ENCODE measurements at regions not wholly inside any gene's neighbourhood (a gene's known extent, or its start where the extent isn't known, plus 50 kb on each side); places are given as distances from the start of the nearest gene placed in this dataset.
"Not testable (repeated sequence)": the region's sequence is repeated elsewhere in the genome, so short reads cannot be mapped to it uniquely, and the experiment has no call there.

DNA sequence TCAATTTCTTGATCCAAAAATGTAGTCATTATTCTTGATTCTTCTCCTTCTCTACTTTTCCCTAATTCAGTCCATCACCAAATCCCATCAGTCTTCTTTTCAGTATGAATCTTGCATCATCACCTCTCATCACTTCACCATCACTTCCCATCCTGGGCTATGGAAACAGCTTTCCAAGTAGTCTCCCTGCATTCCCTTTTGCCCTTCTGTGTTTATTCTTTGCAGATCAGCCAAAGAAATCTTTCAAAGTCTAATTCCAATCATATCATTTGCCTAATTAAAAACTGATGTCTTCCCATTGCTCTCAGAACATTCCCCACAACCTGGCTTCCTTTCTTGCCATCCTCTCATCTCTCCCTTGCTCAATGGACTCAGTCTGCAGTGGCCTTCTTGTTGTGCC lies 201.7 kb upstream of the ADAMTS3 start:
- no peaks in the 10 kb centered on the region for H3K4me1 Mint-ChIP-seq
- H3K9me3 Mint-ChIP-seq: no peaks in the 10 kb centered on the region
- TF ChIP-seq, protein P1, sequence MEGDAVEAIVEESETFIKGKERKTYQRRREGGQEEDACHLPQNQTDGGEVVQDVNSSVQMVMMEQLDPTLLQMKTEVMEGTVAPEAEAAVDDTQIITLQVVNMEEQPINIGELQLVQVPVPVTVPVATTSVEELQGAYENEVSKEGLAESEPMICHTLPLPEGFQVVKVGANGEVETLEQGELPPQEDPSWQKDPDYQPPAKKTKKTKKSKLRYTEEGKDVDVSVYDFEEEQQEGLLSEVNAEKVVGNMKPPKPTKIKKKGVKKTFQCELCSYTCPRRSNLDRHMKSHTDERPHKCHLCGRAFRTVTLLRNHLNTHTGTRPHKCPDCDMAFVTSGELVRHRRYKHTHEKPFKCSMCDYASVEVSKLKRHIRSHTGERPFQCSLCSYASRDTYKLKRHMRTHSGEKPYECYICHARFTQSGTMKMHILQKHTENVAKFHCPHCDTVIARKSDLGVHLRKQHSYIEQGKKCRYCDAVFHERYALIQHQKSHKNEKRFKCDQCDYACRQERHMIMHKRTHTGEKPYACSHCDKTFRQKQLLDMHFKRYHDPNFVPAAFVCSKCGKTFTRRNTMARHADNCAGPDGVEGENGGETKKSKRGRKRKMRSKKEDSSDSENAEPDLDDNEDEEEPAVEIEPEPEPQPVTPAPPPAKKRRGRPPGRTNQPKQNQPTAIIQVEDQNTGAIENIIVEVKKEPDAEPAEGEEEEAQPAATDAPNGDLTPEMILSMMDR (IDR thresholded peaks at IDR 0.05): no peak
- DNase-seq: no peak
- H3K27me3 Mint-ChIP-seq (ENCODE audit: low read depth, poor library complexity): peaks cover 9% of the 10 kb centered on the region
- no peaks in the 10 kb centered on the region for H3K36me3 Mint-ChIP-seq (ENCODE audit: low read depth)
- H3K27ac Mint-ChIP-seq: no peak overlapping the region
- H3K4me3 Mint-ChIP-seq: no peak overlapping the region

DNA sequence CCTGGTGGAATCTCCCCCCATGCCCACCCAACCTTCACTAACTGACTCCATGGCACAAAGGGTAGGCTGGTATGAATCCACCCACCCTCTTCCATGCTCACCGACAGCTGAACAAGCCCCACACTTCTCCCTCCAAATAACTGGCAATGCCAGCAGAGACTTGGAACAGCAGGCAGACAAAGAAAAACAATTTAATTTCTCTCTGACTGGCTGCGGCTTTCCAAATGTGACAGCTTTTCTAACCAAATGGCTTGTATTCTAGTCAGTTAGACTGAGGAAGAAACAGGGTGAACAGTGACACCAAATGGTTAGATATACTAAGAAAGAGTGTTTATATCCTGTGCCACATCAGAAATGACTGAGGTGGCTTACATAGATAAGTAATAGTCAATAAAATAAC lies 199.3 kb upstream of the ADAMTS3 start:
- Mint-ChIP-seq H3K27ac (no peak overlapping the region), H3K36me3 (ENCODE audit: low read depth) (no peaks in the 10 kb centered on the region), H3K4me3 (no peak overlapping the region), H3K4me1 (no peaks in the 10 kb centered on the region), H3K9me3 (no peaks in the 10 kb centered on the region), H3K27me3 (ENCODE audit: low read depth, poor library complexity) (peaks cover 3% of the 10 kb centered on the region)
- no peak for DNase-seq
- TF ChIP-seq, protein P1 (IDR thresholded peaks at IDR 0.05): no peak

DNA sequence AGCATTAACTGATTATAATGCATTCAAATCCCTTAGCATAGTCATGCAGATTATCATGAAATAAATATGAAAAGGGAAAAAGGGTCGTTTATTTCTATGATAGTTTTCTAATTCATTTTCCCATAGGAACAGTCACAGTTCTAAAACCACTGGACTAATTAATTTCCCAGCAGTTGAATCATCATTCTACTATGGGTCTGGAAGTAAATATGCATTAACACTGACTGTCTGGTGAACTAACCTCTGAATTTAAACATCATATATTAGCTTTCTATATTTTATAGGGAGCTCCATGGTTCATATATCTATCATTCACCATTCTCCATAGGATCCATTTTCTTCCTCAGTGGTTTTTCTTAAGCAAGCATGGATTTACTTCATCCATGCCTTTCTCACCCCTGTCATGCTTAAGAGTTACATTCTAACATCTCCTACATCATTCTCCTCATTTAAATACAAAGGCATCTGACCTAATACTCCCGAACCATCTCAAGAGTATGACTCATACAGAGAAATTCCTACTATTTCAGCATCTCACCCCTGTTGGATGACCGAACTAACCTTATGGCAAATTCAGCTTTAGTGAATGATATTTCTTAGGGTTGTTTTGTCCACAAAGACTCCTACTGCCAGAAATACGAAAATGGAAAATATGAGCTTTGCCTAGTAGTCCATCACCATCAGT lies 198.7 kb upstream of the ADAMTS3 start:
- H3K36me3 Mint-ChIP-seq (ENCODE audit: low read depth): no peaks in the 10 kb centered on the region
- no peak for DNase-seq
- H3K9me3 Mint-ChIP-seq: no peaks in the 10 kb centered on the region
- TF ChIP-seq, protein P1 (IDR thresholded peaks at IDR 0.05): no peak
- peaks cover 3% of the 10 kb centered on the region for H3K27me3 Mint-ChIP-seq (ENCODE audit: low read depth, poor library complexity)
- no peak overlapping the region for H3K27ac Mint-ChIP-seq
- no peaks in the 10 kb centered on the region for H3K4me1 Mint-ChIP-seq
- no peak overlapping the region for H3K4me3 Mint-ChIP-seq

DNA sequence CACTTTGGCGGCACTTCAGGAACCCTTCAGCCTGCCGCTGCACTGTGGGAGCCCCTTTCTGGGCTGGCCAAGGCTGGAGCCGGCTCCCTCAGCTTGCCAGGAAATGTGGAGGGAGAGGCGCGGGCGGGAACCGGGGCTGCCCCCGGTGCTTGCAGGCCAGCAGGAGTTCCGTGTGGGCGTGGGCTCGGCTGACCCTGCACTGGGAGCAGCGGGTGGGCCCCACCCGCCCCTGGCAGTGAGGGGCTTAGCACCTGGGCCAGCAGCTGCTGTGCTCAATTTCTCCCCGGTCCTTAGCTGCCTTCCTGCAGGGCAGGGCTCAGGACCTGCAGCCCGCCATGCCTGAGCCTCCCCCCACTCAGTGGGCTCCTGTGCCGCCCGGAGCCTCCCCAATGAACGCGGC lies 196.8 kb upstream of the ADAMTS3 start:
- H3K27ac Mint-ChIP-seq, DNase-seq: not testable (repeated sequence)

DNA sequence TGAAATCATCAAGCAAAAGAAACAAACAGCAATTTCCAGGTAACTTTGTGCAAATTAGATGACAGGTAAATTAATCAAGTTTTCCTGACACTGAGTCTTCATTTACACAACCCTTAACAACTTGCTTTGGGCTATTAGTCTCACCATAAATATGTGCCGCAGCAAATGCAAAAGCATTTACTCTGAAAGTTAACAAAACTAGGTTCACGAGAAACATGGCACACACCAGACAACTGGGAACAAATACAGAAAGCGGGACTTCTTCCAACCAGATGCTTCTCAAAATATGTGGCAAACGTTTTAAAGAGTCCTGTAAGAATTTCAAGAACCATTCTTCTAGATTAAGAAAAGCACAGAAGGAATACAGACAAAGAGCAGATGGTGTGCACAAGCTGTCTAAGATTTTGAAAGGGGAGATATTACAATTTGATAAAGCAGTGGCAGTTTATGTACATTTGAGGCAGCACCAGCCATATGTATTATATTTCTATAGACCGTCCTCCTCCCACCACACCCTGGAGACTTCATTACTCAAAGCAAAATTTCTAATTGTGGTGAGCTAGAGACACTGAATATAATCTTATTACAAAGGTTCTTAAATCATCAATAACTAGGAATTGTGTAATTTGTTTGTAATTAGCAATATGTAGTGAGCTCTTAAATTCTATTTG lies 192.5 kb upstream of the ADAMTS3 start:
- H3K36me3 Mint-ChIP-seq (ENCODE audit: low read depth): no peaks in the 10 kb centered on the region
- no peak overlapping the region for H3K4me3 Mint-ChIP-seq
- no peak overlapping the region for H3K27ac Mint-ChIP-seq
- no peak for DNase-seq
- no peaks in the 10 kb centered on the region for H3K4me1 Mint-ChIP-seq
- no peaks in the 10 kb centered on the region for H3K9me3 Mint-ChIP-seq
- peaks cover 4% of the 10 kb centered on the region for H3K27me3 Mint-ChIP-seq (ENCODE audit: low read depth, poor library complexity)
- TF ChIP-seq, protein P1 (IDR thresholded peaks at IDR 0.05): no peak

More for the DNA sequence above, 196.8 kb upstream of the ADAMTS3 start:
- not testable (repeated sequence) for H3K4me1 Mint-ChIP-seq; H3K9me3 Mint-ChIP-seq; H3K4me3 Mint-ChIP-seq; H3K27me3 Mint-ChIP-seq (ENCODE audit: low read depth, poor library complexity); H3K36me3 Mint-ChIP-seq (ENCODE audit: low read depth)

DNA sequence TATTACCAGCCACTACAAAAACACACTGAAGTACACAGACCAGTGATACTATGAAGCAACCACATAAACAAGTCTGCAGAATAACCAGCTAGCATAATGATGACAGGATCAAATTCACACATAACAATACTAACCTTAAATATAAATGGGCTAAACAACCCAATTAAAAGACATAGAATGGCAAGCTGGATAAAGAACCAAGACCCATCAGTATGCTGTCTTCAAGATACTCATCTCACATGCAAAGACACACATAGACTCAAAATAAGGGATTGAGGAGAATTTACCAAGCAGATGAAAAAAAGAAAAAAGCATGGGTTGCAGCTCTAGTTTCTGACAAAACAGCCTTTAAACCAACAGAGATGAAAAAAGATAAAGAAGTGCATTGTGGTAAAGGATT lies 184.4 kb upstream of the ADAMTS3 start:
- H3K4me3 Mint-ChIP-seq; H3K27ac Mint-ChIP-seq; H3K4me1 Mint-ChIP-seq; H3K36me3 Mint-ChIP-seq (ENCODE audit: low read depth); H3K27me3 Mint-ChIP-seq (ENCODE audit: low read depth, poor library complexity); DNase-seq: not testable (repeated sequence)
- peaks cover 36% of the 10 kb centered on the region for H3K9me3 Mint-ChIP-seq
